K562 (cell line): ENCODE measurements at regions not wholly inside any gene's neighbourhood (a gene's known extent, or its start where the extent isn't known, plus 50 kb on each side); places are given as distances from the start of the nearest gene placed in this dataset.

Source experiments
- ATAC-seq: fragments of 200-7000 bp; cut with Tn5 transposase; 3 replicates; pipeline ENCODE4 v1.9.1; 2020; ENCODE audit warnings: moderate library complexity
- BruUV-seq: library from RNA; stranded (reverse); fragments of 400-500 nt; replicated peaks from 2 replicates; lab custom pipeline; 2021; lab: Mats Ljungman, UMichigan
- CTCF ChIA-PET: fragments of 300-600 bp; formaldehyde crosslinking; extraction: SDS; loops from one replicate; lab custom pipeline; 2021; ENCODE audit warnings: low intra/inter-chr PET ratio; lab: Yijun Ruan, JAX
- POLR2A ChIA-PET: fragments of 300-600, 350-650 bp; sonication (Branson Sonifier 250); formaldehyde crosslinking; extraction: SDS; loops from one replicate; lab custom pipeline; 2021; ENCODE audit warnings: antibody characterized with exemption, inconsistent platforms; lab: Yijun Ruan, JAX
- DNase-seq, 4 experiments: peaks; one replicate each; pipeline versions ENCODE4 v3.0.0 to v3.0.0-alpha.2; 2011 to 2018; ENCODE audit warnings: low spot score in 3 of 4, mixed read lengths in 3 of 4; ENCODE audit errors: extremely low read depth in 1 of 4
- FAIRE-seq: peaks from 2 replicates; lab custom pipeline; 2011; peaks lifted over from hg19 to GRCh38; lab: Jason Lieb, UNC
- H2AFZ ChIP-seq: 2 replicates; pipeline ENCODE4 v1.6.0; 2011; ENCODE audit warnings: low read depth, low read length, control low read depth, inconsistent platforms
- H3K27ac ChIP-seq: fragments of 200-600 bp; 3 replicates; pipeline ENCODE4 v1.8.0; 2011; ENCODE audit warnings: low read depth, mild to moderate bottlenecking, control low read depth, inconsistent platforms, low read length, moderate library complexity, mixed read lengths; ENCODE audit errors: extremely low read depth
- H3K27me3 ChIP-seq, 2 experiments: fragments of 300-600 bp in 1 of 2; 2 replicates in 1 of 2; 3 replicates in 1 of 2; pipeline versions ENCODE4 v1.6.0 to v1.8.0; 2011; ENCODE audit warnings: inconsistent platforms in 2 of 2, low read length in 2 of 2, mild to moderate bottlenecking in 1 of 2, mixed read lengths in 1 of 2, moderate library complexity in 1 of 2; ENCODE audit not compliant: control insufficient read depth in 2 of 2, insufficient read depth in 2 of 2
- H3K36me3 ChIP-seq: fragments of 300-600 bp; 3 replicates; pipeline ENCODE4 v1.8.0; 2011; ENCODE audit warnings: mild to moderate bottlenecking, low read length, inconsistent platforms; ENCODE audit not compliant: control insufficient read depth, insufficient read depth
- H3K4me1 ChIP-seq, 2 experiments: fragments of 200-600 bp in 1 of 2; replicated peaks in 1 of 2; 2 replicates in 1 of 2; 3 replicates in 1 of 2; pipeline versions ENCODE4 v1.5.1 to v1.8.0; 2011; ENCODE audit warnings: inconsistent platforms in 2 of 2, low read length in 2 of 2, mild to moderate bottlenecking in 1 of 2, mixed read lengths in 1 of 2, moderate library complexity in 1 of 2; ENCODE audit not compliant: control insufficient read depth in 2 of 2, insufficient read depth in 2 of 2
- H3K4me2 ChIP-seq: 2 replicates; pipeline ENCODE4 v1.6.1; 2011; ENCODE audit warnings: low read length, control low read depth, inconsistent platforms, mixed read lengths; ENCODE audit not compliant: insufficient read depth
- H3K4me3 ChIP-seq: fragments of 200-600 bp; sonication (generic), shearing (Covaris generic); 2 replicates; pipeline ENCODE4 v1.5.1; 2016; ENCODE audit warnings: control low read depth, inconsistent platforms
- H3K79me2 ChIP-seq: fragments of 200-600 bp; 3 replicates; pipeline ENCODE4 v1.8.0; 2011; ENCODE audit warnings: low read length, inconsistent platforms; ENCODE audit not compliant: control insufficient read depth, insufficient read depth
- H3K9ac ChIP-seq, 2 experiments: 2 replicates each; pipeline versions ENCODE4 v1.6.0 to v1.6.1; 2011; ENCODE audit warnings: low read depth in 2 of 2, low read length in 2 of 2, control low read depth in 1 of 2, inconsistent platforms in 1 of 2, mild to moderate bottlenecking in 1 of 2, mixed read lengths in 1 of 2; ENCODE audit not compliant: insufficient read depth in 1 of 2
- H3K9me1 ChIP-seq: one replicate; pipeline ENCODE4 v1.6.0; 2011; ENCODE audit warnings: inconsistent platforms, mild to moderate bottlenecking, low read length, moderate library complexity; ENCODE audit not compliant: control insufficient read depth, insufficient read depth
- H3K9me3 ChIP-seq: replicated peaks from 2 replicates; pipeline ENCODE4 v1.5.1; 2011; ENCODE audit warnings: low read depth, low read length, inconsistent platforms; ENCODE audit not compliant: control insufficient read depth, insufficient read depth
- H4K20me1 ChIP-seq: replicated peaks from 2 replicates; pipeline ENCODE4 v1.6.1; 2011; ENCODE audit warnings: low read length, inconsistent platforms, mixed read lengths; ENCODE audit not compliant: control insufficient read depth, insufficient read depth
- EGR1 ChIP-seq: fragments of 450-650 bp; conservative IDR thresholded peaks from 2 replicates; pipeline ENCODE4 v1.6.1; 2017; ENCODE audit warnings: mild to moderate bottlenecking
- NEUROD1 ChIP-seq: fragments of 150-350 bp; IDR thresholded peaks from 2 replicates; pipeline ENCODE4 v1.6.1; 2014; ENCODE audit warnings: borderline replicate concordance, low read length, low read depth; ENCODE audit not compliant: partially characterized antibody
- POLR2AphosphoS5 ChIP-seq: IDR thresholded peaks from 2 replicates; pipeline ENCODE4 v1.6.1; 2011; ENCODE audit warnings: mild to moderate bottlenecking, low read depth, low read length, moderate library complexity; ENCODE audit not compliant: control insufficient read depth, insufficient read depth
- ZEB2 ChIP-seq: fragments of 450-650 bp; IDR thresholded peaks from 2 replicates; pipeline ENCODE4 v1.6.1; 2016
- ZNF212 ChIP-seq: fragments of 450-650 bp; formaldehyde crosslinking; IDR thresholded peaks from 2 replicates; pipeline ENCODE4 v1.4.0; 2020; ENCODE audit warnings: mild to moderate bottlenecking
- ZNF695 ChIP-seq: fragments of 450-650 bp; formaldehyde crosslinking; IDR thresholded peaks from 2 replicates; pipeline ENCODE4 v1.4.0; 2020; ENCODE audit warnings: mild to moderate bottlenecking, moderate library complexity
- WGBS: fragments of 100-300 bp; shearing (Covaris generic); methylation state at CpG from one replicate; pipeline ENCODE4 v1.1.6; 2016; ENCODE audit warnings: low coverage, mixed read lengths; ENCODE audit not compliant: insufficient coverage; ENCODE audit errors: missing lambda C conversion rate; 5-methylcytosine and 5-hydroxymethylcytosine counted together
- in situ Hi-C: fragments of 300-500 bp; cut with MboI; formaldehyde crosslinking; loops from 4 replicates; pipeline ENCODE4 v1.15.0; 2018; ENCODE audit warnings: inconsistent platforms, mixed read lengths
- intact Hi-C: fragments of 100-400 bp; cut with micrococcal nuclease; formaldehyde crosslinking; loops from 2 replicates; pipeline ENCODE4 v1.14.2; 2022
- TF ChIP-seq, protein P1 (sequence below): sonication (generic); formaldehyde crosslinking; IDR thresholded peaks from 2 replicates; pipeline ENCODE4 v1.8.1; 2022; ENCODE audit warnings: missing genetic modification reagents

DNA sequence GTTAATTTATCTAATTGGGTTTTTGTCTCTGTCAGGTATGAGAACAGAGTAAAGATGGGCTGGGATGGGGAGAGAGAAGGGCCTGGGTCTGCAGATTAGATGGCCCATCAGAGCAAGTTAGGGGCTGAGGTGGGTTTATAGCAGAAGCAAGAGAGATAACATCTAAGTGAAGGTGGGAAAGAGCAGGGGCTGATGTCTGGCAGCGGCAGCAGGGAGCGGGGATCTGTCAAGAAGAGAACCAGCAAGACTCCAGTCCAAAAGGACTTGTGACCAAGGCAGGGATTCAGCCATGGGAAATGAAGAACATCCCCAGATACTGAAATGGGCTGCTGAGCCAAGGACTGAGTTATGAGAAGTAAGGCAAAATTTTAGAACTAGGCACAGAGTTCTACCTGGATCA lies 320.6 kb upstream of the TBL1XR1 start:
- no peaks in the 10 kb centered on the region for H3K27me3 ChIP-seq
- in situ Hi-C loops (no loop called here), intact Hi-C loops (no loop called here)
- H3K9me3 ChIP-seq: no peaks in the 10 kb centered on the region
- H2AFZ ChIP-seq: no peak overlapping the region
- H3K9me1 ChIP-seq: no peaks in the 10 kb centered on the region
- no peak overlapping the region for H3K27ac ChIP-seq
- H4K20me1 ChIP-seq: no peaks in the 10 kb centered on the region
- no TSS peak for BruUV-seq
- DNase-seq (no peak), ATAC-seq (no peak), FAIRE-seq (no peak)
- WGBS: 69% methylated on average over 2 of the region's 2 CpGs
- TF ChIP-seq POLR2AphosphoS5: no peak
- TF ChIP-seq, protein P1, sequence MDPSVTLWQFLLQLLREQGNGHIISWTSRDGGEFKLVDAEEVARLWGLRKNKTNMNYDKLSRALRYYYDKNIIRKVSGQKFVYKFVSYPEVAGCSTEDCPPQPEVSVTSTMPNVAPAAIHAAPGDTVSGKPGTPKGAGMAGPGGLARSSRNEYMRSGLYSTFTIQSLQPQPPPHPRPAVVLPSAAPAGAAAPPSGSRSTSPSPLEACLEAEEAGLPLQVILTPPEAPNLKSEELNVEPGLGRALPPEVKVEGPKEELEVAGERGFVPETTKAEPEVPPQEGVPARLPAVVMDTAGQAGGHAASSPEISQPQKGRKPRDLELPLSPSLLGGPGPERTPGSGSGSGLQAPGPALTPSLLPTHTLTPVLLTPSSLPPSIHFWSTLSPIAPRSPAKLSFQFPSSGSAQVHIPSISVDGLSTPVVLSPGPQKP (CRISPR knock-in tag): no peak
- TF ChIP-seq ZNF212 (CRISPR knock-in tag): no peak
- TF ChIP-seq ZNF695: no peak
- no peak for TF ChIP-seq NEUROD1
- TF ChIP-seq ZEB2: no peak
- no peak for TF ChIP-seq EGR1
- no peak overlapping the region for H3K4me2 ChIP-seq
- H3K9ac ChIP-seq: no peak overlapping the region
- no peak overlapping the region for H3K4me3 ChIP-seq
- ChIA-PET CTCF (no interaction called here), POLR2A (no interaction called here)
- H3K79me2 ChIP-seq: no peaks in the 10 kb centered on the region
- H3K36me3 ChIP-seq: no peaks in the 10 kb centered on the region
- peaks cover 0 to 3% of the 10 kb centered on the region in 2 experiments; a peak in 2 of 5 replicates for H3K4me1 ChIP-seq
